HepG2 (cell line): ENCODE measurements at regions not wholly inside any gene's neighbourhood (a gene's known extent, or its start where the extent isn't known, plus 50 kb on each side); places are given as distances from the start of the nearest gene placed in this dataset.

Experiments used
- ATF1 ChIP-seq: IDR thresholded peaks from 2 replicates; pipeline ENCODE4 v1.6.1; 2016; ENCODE audit warnings: mild to moderate bottlenecking, control low read depth
- FOXP1 ChIP-seq, 2 experiments: fragments of 450-650 bp in 1 of 2; IDR thresholded peaks; 2 replicates each; pipeline ENCODE4 v1.6.1; 2017 to 2018; ENCODE audit warnings: antibody characterized with exemption in 1 of 2
- JUND ChIP-seq: sonication (generic); formaldehyde crosslinking; IDR thresholded peaks from 2 replicates; pipeline ENCODE4 v1.8.0; 2022; ENCODE audit warnings: mild to moderate bottlenecking, missing genetic modification reagents
- PTBP1 ChIP-seq: fragments of 200-400 bp; formaldehyde crosslinking; IDR thresholded peaks from 2 replicates; pipeline ENCODE4 v1.6.1; 2018; ENCODE audit warnings: low read length, low read depth; ENCODE audit not compliant: poor library complexity, severe bottlenecking
- SIN3A ChIP-seq: IDR thresholded peaks from 2 replicates; pipeline ENCODE4 v1.6.1; 2011; ENCODE audit warnings: low read depth, mild to moderate bottlenecking, control low read depth, low read length, borderline replicate concordance
- ZFX ChIP-seq: sonication (generic); formaldehyde crosslinking; IDR thresholded peaks from 2 replicates; pipeline ENCODE4 v1.4.0; 2020; ENCODE audit warnings: mild to moderate bottlenecking, low read depth, missing genetic modification reagents, moderate library complexity
- ZNF274 ChIP-seq: sonication (generic); formaldehyde crosslinking; IDR thresholded peaks from 2 replicates; pipeline ENCODE4 v1.5.1; 2020; ENCODE audit warnings: mild to moderate bottlenecking, missing genetic modification reagents
- TF ChIP-seq, protein P1 (sequence below): sonication (generic); formaldehyde crosslinking; IDR thresholded peaks from 2 replicates; pipeline ENCODE4 v1.4.0; 2020; ENCODE audit warnings: missing genetic modification reagents
- TF ChIP-seq, protein P2 (sequence below): sonication (generic); formaldehyde crosslinking; IDR thresholded peaks from 2 replicates; pipeline ENCODE4 v1.5.0; 2020; ENCODE audit warnings: mild to moderate bottlenecking, missing genetic modification reagents, moderate library complexity
- TF ChIP-seq, protein P3 (sequence below): sonication (generic); formaldehyde crosslinking; IDR thresholded peaks from 2 replicates; pipeline ENCODE4 v1.9.0; 2022; ENCODE audit warnings: missing genetic modification reagents, mild to moderate bottlenecking, borderline replicate concordance

DNA sequence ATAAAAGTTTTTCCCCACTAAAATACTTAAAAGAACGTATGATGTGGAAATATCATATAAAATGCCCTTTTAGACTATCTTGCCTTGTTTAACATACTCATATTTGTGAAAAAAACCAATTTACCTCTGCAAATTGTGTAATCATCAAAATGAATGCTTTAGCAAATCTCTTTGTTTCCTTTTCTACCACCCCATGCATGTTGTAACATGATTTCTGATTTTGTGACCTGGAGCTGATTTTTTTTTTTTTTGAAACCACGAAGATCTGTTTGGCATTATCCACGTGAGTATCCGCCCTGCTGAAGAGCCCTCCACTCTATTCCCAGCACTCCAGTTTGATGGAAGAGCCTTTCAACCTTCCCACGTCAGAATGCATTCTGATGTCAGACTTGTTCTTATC, 245.8 kb upstream of the NBEA start:
- no peak for TF ChIP-seq JUND (CRISPR knock-in tag)
- TF ChIP-seq PTBP1 = no peak
- no peak for TF ChIP-seq ATF1 (CRISPR knock-in tag)
- TF ChIP-seq, protein P1, sequence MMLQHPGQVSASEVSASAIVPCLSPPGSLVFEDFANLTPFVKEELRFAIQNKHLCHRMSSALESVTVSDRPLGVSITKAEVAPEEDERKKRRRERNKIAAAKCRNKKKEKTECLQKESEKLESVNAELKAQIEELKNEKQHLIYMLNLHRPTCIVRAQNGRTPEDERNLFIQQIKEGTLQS (CRISPR knock-in tag) = no peak
- no peak for TF ChIP-seq SIN3A
- TF ChIP-seq FOXP1 (IDR thresholded peaks at IDR 0.05) = no peak
- no peak for TF ChIP-seq FOXP1 (CRISPR knock-in tag; IDR thresholded peaks at IDR 0.05)
- TF ChIP-seq, protein P2, sequence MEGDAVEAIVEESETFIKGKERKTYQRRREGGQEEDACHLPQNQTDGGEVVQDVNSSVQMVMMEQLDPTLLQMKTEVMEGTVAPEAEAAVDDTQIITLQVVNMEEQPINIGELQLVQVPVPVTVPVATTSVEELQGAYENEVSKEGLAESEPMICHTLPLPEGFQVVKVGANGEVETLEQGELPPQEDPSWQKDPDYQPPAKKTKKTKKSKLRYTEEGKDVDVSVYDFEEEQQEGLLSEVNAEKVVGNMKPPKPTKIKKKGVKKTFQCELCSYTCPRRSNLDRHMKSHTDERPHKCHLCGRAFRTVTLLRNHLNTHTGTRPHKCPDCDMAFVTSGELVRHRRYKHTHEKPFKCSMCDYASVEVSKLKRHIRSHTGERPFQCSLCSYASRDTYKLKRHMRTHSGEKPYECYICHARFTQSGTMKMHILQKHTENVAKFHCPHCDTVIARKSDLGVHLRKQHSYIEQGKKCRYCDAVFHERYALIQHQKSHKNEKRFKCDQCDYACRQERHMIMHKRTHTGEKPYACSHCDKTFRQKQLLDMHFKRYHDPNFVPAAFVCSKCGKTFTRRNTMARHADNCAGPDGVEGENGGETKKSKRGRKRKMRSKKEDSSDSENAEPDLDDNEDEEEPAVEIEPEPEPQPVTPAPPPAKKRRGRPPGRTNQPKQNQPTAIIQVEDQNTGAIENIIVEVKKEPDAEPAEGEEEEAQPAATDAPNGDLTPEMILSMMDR (CRISPR knock-in tag) = no peak
- TF ChIP-seq, protein P3, sequence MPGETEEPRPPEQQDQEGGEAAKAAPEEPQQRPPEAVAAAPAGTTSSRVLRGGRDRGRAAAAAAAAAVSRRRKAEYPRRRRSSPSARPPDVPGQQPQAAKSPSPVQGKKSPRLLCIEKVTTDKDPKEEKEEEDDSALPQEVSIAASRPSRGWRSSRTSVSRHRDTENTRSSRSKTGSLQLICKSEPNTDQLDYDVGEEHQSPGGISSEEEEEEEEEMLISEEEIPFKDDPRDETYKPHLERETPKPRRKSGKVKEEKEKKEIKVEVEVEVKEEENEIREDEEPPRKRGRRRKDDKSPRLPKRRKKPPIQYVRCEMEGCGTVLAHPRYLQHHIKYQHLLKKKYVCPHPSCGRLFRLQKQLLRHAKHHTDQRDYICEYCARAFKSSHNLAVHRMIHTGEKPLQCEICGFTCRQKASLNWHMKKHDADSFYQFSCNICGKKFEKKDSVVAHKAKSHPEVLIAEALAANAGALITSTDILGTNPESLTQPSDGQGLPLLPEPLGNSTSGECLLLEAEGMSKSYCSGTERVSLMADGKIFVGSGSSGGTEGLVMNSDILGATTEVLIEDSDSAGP (CRISPR knock-in tag) = no peak
- no peak for TF ChIP-seq ZFX (CRISPR knock-in tag)
- no peak for TF ChIP-seq ZNF274 (CRISPR knock-in tag)
